Esophagus muscularis mucosa (tissue), 4 donors: ENCODE measurements at regions not wholly inside any gene's neighbourhood (a gene's known extent, or its start where the extent isn't known, plus 50 kb on each side); places are given as distances from the start of the nearest gene placed in this dataset.

Experiments used
- DNase-seq: peaks from one replicate; pipeline ENCODE4 v3.0.0-alpha.2; 2017; ENCODE audit errors: extremely low spot score
- H3K27ac ChIP-seq, 4 donors: fragments of 200-600 bp; sonication (generic); replicated peaks in 1 of 4; 1 replicate in 3 of 4; 2 replicates in 1 of 4; pipeline ENCODE4 v1.5.1; 2016 to 2019; ENCODE audit warnings: mild to moderate bottlenecking in 1 of 4
- H3K27me3 ChIP-seq, 4 donors: fragments of 200-600 bp; sonication (generic); one replicate each; pipeline versions ENCODE4 v1.5.1 to v1.6.0; 2016 to 2019
- H3K36me3 ChIP-seq, 4 donors: fragments of 200-600 bp; sonication (generic); one replicate each; pipeline ENCODE4 v1.5.1; 2016 to 2019
- H3K4me1 ChIP-seq, 4 donors: fragments of 200-600 bp; sonication (generic); one replicate each; pipeline ENCODE4 v1.5.1; 2016 to 2019
- H3K4me3 ChIP-seq, 4 donors: fragments of 200-600 bp; sonication (generic); 1 replicate in 2 of 4; 2 replicates in 2 of 4; pipeline ENCODE4 v1.5.1; 2016 to 2019; ENCODE audit warnings: mild to moderate bottlenecking in 4 of 4, moderate library complexity in 1 of 4
- H3K9me3 ChIP-seq, 4 donors: fragments of 200-600 bp; sonication (generic); 1 replicate in 3 of 4; 2 replicates in 1 of 4; pipeline ENCODE4 v1.5.1; 2016 to 2019
- EP300 ChIP-seq: sonication (generic); formaldehyde crosslinking; IDR thresholded peaks from one replicate; pipeline ENCODE4 v1.6.1; 2017; ENCODE audit warnings: antibody characterized with exemption
- POLR2A ChIP-seq: fragments of 450-650 bp; IDR thresholded peaks from one replicate; pipeline ENCODE4 v1.6.1; 2017; ENCODE audit warnings: antibody characterized with exemption, moderate library complexity, mild to moderate bottlenecking, low read depth
- POLR2AphosphoS5 ChIP-seq, 2 donors: sonication (generic); formaldehyde crosslinking; IDR thresholded peaks; one replicate each; pipeline ENCODE4 v1.6.1; 2017; ENCODE audit warnings: antibody characterized with exemption in 2 of 2
- WGBS: methylation state at CpG from one replicate; pipeline ENCODE4 v1.1.5; 2018; 5-methylcytosine and 5-hydroxymethylcytosine counted together
- intact Hi-C: fragments of 100-400 bp; cut with DNase I; formaldehyde crosslinking; loops from one replicate; pipeline ENCODE4 v1.15.1; 2023
- TF ChIP-seq, protein P1 (sequence below), 3 experiments: fragments of 200-600 bp in 2 of 3; fragments of 450-650 bp in 1 of 3; sonication (generic) in 2 of 3; IDR thresholded peaks; one replicate each; pipeline ENCODE4 v1.5.1; 2017 to 2019; ENCODE audit warnings: antibody characterized with exemption in 3 of 3, mild to moderate bottlenecking in 2 of 3, moderate library complexity in 1 of 3

DNA sequence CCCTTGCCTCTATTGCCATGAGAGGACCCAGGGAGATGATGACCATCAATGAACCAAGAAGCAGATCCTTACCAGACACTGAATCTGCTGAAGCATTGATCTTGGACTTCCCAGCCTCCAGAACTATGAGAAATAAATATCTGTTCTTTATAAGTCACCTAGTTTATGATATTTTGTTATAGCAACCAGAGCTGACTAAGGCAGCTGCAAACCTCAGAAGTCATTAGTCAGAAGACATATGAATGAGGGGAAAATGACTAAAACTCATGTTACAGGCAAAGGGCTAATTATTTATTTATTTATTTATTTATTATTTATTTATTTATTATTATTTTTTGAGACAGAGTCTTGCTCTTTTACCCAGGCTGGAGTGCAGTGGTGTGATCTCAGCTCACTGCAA, 321.1 kb downstream of the TGFB2 start:
- no peaks in the 10 kb centered on the region for H3K36me3 ChIP-seq
- H3K4me1 ChIP-seq = peaks cover 0 to 17% (median 12%) of the 10 kb centered on the region in 4 donors
- intact Hi-C loops = no loop called here
- H3K27ac ChIP-seq = no peak overlapping the region
- no peak overlapping the region for H3K4me3 ChIP-seq
- H3K9me3 ChIP-seq = no peaks in the 10 kb centered on the region
- no peak for DNase-seq
- TF ChIP-seq EP300 (no peak), POLR2AphosphoS5 (IDR thresholded peaks at IDR 0.05) (no peak), POLR2A (no peak)
- TF ChIP-seq, protein P1, sequence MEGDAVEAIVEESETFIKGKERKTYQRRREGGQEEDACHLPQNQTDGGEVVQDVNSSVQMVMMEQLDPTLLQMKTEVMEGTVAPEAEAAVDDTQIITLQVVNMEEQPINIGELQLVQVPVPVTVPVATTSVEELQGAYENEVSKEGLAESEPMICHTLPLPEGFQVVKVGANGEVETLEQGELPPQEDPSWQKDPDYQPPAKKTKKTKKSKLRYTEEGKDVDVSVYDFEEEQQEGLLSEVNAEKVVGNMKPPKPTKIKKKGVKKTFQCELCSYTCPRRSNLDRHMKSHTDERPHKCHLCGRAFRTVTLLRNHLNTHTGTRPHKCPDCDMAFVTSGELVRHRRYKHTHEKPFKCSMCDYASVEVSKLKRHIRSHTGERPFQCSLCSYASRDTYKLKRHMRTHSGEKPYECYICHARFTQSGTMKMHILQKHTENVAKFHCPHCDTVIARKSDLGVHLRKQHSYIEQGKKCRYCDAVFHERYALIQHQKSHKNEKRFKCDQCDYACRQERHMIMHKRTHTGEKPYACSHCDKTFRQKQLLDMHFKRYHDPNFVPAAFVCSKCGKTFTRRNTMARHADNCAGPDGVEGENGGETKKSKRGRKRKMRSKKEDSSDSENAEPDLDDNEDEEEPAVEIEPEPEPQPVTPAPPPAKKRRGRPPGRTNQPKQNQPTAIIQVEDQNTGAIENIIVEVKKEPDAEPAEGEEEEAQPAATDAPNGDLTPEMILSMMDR (IDR thresholded peaks at IDR 0.05) = no peak
- no peaks in the 10 kb centered on the region for H3K27me3 ChIP-seq

DNA sequence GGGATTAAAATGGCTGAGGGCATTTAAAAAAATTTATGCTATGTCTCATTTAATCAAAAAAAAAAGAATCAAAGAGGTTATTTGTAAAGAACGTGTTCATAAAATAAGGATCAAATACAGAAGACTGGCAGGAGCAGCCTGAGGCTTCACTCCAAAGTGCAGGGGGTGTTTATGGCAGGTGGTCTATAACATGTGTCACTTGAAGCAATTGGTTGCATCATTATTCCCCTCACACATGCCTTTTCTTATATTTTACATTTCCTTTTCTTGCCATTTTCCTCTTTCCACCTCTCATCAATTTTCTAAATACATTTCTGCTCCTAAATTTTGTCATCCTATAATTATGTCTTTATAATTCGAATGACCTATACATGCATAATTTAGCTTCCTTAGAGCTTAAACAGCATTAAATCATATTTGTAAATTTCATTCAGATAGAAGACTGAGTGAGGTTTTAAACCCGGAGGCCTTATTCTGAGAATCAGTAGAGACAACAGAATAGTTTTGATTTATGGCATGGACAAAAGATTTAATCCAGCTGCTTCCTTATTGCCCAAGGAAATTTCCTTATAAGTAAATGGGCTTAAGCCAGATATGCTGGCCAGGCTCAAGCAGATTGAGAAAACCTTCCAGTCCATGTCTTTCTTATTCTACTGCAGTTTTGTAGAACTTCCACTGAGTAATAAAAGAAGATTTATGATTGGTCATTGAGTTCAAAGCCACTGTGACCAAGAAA, 322.8 kb downstream of the TGFB2 start:
- Histone ChIP-seq H3K27me3 (no peaks in the 10 kb centered on the region), H3K4me3 (no peak overlapping the region), H3K36me3 (no peaks in the 10 kb centered on the region), H3K9me3 (no peaks in the 10 kb centered on the region), H3K27ac (no peak overlapping the region), H3K4me1 (peaks cover 0 to 30% (median 16%) of the 10 kb centered on the region in 4 donors)
- intact Hi-C loops = no loop called here
- no peak for DNase-seq
- 78% methylated on average over 3 of the region's 3 CpGs for WGBS
- TF ChIP-seq POLR2AphosphoS5 (IDR thresholded peaks at IDR 0.05) (no peak), POLR2A (no peak), EP300 (no peak)
- TF ChIP-seq, protein P1 (IDR thresholded peaks at IDR 0.05) = no peak

DNA sequence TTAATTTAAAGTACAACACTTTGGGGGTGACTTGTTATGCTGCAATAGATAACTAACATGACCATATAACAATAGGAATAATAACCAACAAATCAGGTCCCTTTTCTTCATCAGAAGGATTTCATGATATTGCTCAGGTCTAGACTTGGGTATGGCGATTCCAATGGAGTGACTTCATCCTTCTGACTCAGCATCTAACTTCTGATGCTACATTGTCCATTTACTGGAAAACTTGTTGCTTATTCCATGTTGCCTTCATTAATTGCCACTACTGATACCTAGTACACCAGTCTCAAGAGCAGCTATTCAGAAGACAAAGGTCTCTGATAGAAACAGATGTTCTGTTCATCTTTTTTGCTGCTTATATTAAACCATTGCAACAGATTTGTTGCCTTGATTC, 324.3 kb downstream of the TGFB2 start:
- Histone ChIP-seq H3K9me3 (no peaks in the 10 kb centered on the region), H3K27ac (no peak overlapping the region), H3K36me3 (no peaks in the 10 kb centered on the region), H3K4me3 (no peak overlapping the region), H3K27me3 (no peaks in the 10 kb centered on the region), H3K4me1 (peaks cover 0 to 25% (median 14%) of the 10 kb centered on the region in 4 donors)
- intact Hi-C loops = no loop called here
- no peak for DNase-seq
- WGBS = 100% methylated on average over 1 of the region's 1 CpG
- no peak for TF ChIP-seq POLR2AphosphoS5 (IDR thresholded peaks at IDR 0.05)
- no peak for TF ChIP-seq POLR2A
- TF ChIP-seq, protein P1 (IDR thresholded peaks at IDR 0.05) = no peak
- no peak for TF ChIP-seq EP300

DNA sequence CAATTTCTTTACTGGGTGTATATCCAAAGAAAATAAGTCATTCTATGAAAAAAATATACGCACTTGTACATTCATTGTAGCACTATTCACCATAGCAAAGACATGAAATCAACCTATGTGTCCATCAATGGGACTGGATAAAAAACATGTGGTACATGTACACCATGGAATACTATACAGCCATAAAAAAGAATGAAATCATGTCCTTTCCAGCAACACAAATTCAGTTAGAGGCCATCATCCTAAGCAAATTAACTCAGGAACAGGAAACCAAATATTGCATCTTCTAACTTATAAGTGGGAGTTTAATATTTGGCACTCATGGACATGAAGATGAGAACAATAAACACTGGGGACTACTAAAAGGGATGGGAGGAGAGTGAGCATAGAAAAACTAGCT, 325.7 kb downstream of the TGFB2 start:
- no peak for DNase-seq
- no peak overlapping the region for H3K4me3 ChIP-seq
- intact Hi-C loops = no loop called here
- H3K27me3 ChIP-seq = no peaks in the 10 kb centered on the region
- no peaks in the 10 kb centered on the region for H3K36me3 ChIP-seq
- H3K4me1 ChIP-seq = peaks cover 0 to 13% (median 4%) of the 10 kb centered on the region in 4 donors
- H3K27ac ChIP-seq = no peak overlapping the region
- WGBS = 96% methylated on average over 1 of the region's 1 CpG
- TF ChIP-seq POLR2AphosphoS5 (IDR thresholded peaks at IDR 0.05) = no peak
- no peaks in the 10 kb centered on the region for H3K9me3 ChIP-seq

DNA sequence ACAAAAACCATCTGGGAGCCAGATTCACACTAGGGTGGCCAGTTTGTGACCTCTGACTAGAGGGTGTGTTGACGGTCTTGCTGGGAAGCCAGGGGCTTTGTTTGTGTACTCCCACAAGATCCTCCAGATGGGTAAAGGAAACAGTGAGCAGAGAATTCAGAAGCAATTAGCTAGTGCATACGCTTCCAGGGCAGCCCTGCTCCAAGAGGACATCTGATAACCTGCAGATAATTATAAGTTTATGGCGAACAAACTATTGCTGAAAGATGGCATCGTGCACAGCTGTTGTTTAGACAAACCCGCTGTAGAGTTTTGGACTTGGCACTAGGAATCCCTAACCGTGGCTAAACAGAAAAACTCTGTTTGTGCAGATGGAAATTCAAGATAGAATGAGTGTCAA, 326.4 kb downstream of the TGFB2 start:
- Histone ChIP-seq H3K27ac (no peak overlapping the region), H3K27me3 (no peaks in the 10 kb centered on the region), H3K9me3 (no peaks in the 10 kb centered on the region), H3K4me3 (no peak overlapping the region), H3K4me1 (peaks cover 0 to 13% (median 4%) of the 10 kb centered on the region in 4 donors), H3K36me3 (no peaks in the 10 kb centered on the region)
- TF ChIP-seq EP300 (no peak), POLR2AphosphoS5 (IDR thresholded peaks at IDR 0.05) (no peak), POLR2A (no peak)
- TF ChIP-seq, protein P1 (IDR thresholded peaks at IDR 0.05) = no peak
- WGBS = 36% methylated on average over 6 of the region's 6 CpGs
- no peak for DNase-seq
- intact Hi-C loops = no loop called here
